Lung (tissue), 11 donors: ENCODE measurements at regions not wholly inside any gene's neighbourhood (a gene's known extent, or its start where the extent isn't known, plus 50 kb on each side); places are given as distances from the start of the nearest gene placed in this dataset.

Experiments
- ATAC-seq: fragments of 200-7000 bp; cut with Tn5 transposase; one replicate; pipeline ENCODE4 v1.9.1; 2020; ENCODE audit warnings: moderate number of reproducible peaks; ENCODE audit not compliant: insufficient read depth, low FRiP score
- DNase-seq, 3 donors: peaks; one replicate each; pipeline ENCODE4 v3.0.0-alpha.2; 2013 to 2017
- H3K27ac ChIP-seq, 2 donors: one replicate each; pipeline ENCODE4 v1.5.1; 2013; ENCODE audit warnings: mild to moderate bottlenecking in 2 of 2, moderate library complexity in 2 of 2, control low read depth in 1 of 2, inconsistent platforms in 1 of 2, low read depth in 1 of 2, low read length in 1 of 2
- H3K27me3 ChIP-seq, 3 donors: one replicate each; pipeline ENCODE4 v1.5.1; 2013; ENCODE audit warnings: low read length in 2 of 3; ENCODE audit not compliant: control insufficient read depth in 3 of 3, insufficient read depth in 3 of 3
- H3K36me3 ChIP-seq, 4 donors: one replicate each; pipeline ENCODE4 v1.5.1; 2013; ENCODE audit warnings: low read length in 4 of 4, mild to moderate bottlenecking in 1 of 4, moderate library complexity in 1 of 4; ENCODE audit not compliant: control insufficient read depth in 4 of 4, insufficient read depth in 4 of 4
- H3K4me1 ChIP-seq, 5 donors: one replicate each; pipeline ENCODE4 v1.5.1; 2013; ENCODE audit warnings: low read length in 5 of 5, mild to moderate bottlenecking in 2 of 5, moderate library complexity in 1 of 5; ENCODE audit not compliant: control insufficient read depth in 5 of 5, insufficient read depth in 5 of 5
- H3K4me3 ChIP-seq: one replicate; pipeline ENCODE4 v1.5.1; 2013; ENCODE audit warnings: mild to moderate bottlenecking, control low read depth, moderate library complexity
- H3K9ac ChIP-seq, 2 donors: one replicate each; pipeline ENCODE4 v1.5.1; 2013; ENCODE audit warnings: low read length in 2 of 2, control low read depth in 1 of 2; ENCODE audit not compliant: insufficient read depth in 1 of 2
- H3K9me3 ChIP-seq, 4 donors: one replicate each; pipeline ENCODE4 v1.5.1; 2013; ENCODE audit warnings: low read length in 3 of 4, mild to moderate bottlenecking in 1 of 4, moderate library complexity in 1 of 4; ENCODE audit not compliant: control insufficient read depth in 4 of 4, insufficient read depth in 3 of 4
- CTCF ChIP-seq: IDR thresholded peaks from 2 replicates; pipeline ENCODE4 v1.5.1; 2012; ENCODE audit warnings: mild to moderate bottlenecking; ENCODE audit errors: control extremely low read depth, extremely low read depth
- WGBS, 2 donors: extraction: QIAGEN DNeasy Blood & Tissue Kit; methylation state at CpG; one replicate each; pipeline ENCODE4 v1.1.7; 2013; 5-methylcytosine and 5-hydroxymethylcytosine counted together
- donor health status: control.
- donor health status: control.
- donor health status: Bipolar disorder and iron deficiency.
- donor health status: healthy.
- donor health status: DM: yes; HTN: yes; CAD: no.

GRCh38 chr15:55126111-55126510, 70.6 kb downstream of the RSL24D1 start:
- Histone ChIP-seq H3K9me3 (peaks cover 0 to 3% (median 0%) of the 10 kb centered on the region in 4 donors), H3K27me3 (no peaks in the 10 kb centered on the region), H3K36me3 (no peaks in the 10 kb centered on the region), H3K9ac (no peak overlapping the region), H3K4me3 (no peak overlapping the region), H3K27ac (no peak overlapping the region), H3K4me1 (peaks cover 0 to 9% (median 0%) of the 10 kb centered on the region in 5 donors)
- no peak for TF ChIP-seq CTCF
- 87 to 93% methylated on average over 3 of the region's 3 CpGs for WGBS, 2 donors
- no peak for ATAC-seq
- no peak for DNase-seq

GRCh38 chr15:55124616-55125015, 72.1 kb downstream of the RSL24D1 start:
- no peaks in the 10 kb centered on the region for H3K36me3 ChIP-seq
- no peak overlapping the region for H3K9ac ChIP-seq
- WGBS, 2 donors: 78 to 90% methylated on average over 5 of the region's 5 CpGs
- no peaks in the 10 kb centered on the region for H3K9me3 ChIP-seq
- H3K27me3 ChIP-seq: no peaks in the 10 kb centered on the region
- DNase-seq: peak; percentile 18 to 54 (median 43)
- no peak for TF ChIP-seq CTCF
- H3K4me3 ChIP-seq: no peak overlapping the region
- no peak for ATAC-seq
- H3K4me1 ChIP-seq: peaks cover 0 to 9% (median 0%) of the 10 kb centered on the region in 5 donors
- H3K27ac ChIP-seq: no peak overlapping the region

GRCh38 chr15:55118344-55118870, 78.3 kb downstream of the RSL24D1 start:
- DNase-seq (peak in 2 of 3 donors; percentile 17 to 27), ATAC-seq (no peak)
- Histone ChIP-seq H3K9ac (no peak overlapping the region), H3K36me3 (no peaks in the 10 kb centered on the region), H3K9me3 (no peaks in the 10 kb centered on the region), H3K27me3 (no peaks in the 10 kb centered on the region), H3K4me3 (no peak overlapping the region), H3K27ac (no peak overlapping the region), H3K4me1 (peaks cover 0 to 3% (median 0%) of the 10 kb centered on the region in 5 donors)
- no peak for TF ChIP-seq CTCF
- WGBS, 2 donors: 77 to 86% methylated on average over 2 of the region's 2 CpGs

- ATAC-seq: no peak
Measured at GRCh38 chr15:55116636-55117035, 80.1 kb downstream of the RSL24D1 start.

More at GRCh38 chr15:55116636-55117035, 80.1 kb downstream of the RSL24D1 start:
- Histone ChIP-seq H3K9ac (no peak overlapping the region), H3K4me3 (no peak overlapping the region), H3K36me3 (no peaks in the 10 kb centered on the region), H3K27ac (no peak overlapping the region), H3K27me3 (no peaks in the 10 kb centered on the region), H3K4me1 (peaks cover 0 to 3% (median 0%) of the 10 kb centered on the region in 5 donors), H3K9me3 (no peaks in the 10 kb centered on the region)
- DNase-seq: no peak
- no peak for TF ChIP-seq CTCF
- 50 to 70% methylated on average over 2 of the region's 2 CpGs for WGBS, 2 donors
